GM13976 (cell line): ENCODE measurements at regions not wholly inside any gene's neighbourhood (a gene's known extent, or its start where the extent isn't known, plus 50 kb on each side); places are given as distances from the start of the nearest gene placed in this dataset.
"Not testable (repeated sequence)": the region's sequence is repeated elsewhere in the genome, so short reads cannot be mapped to it uniquely, and the experiment has no call there.

ENCODE experiments used
- DNase-seq: peaks from one replicate; pipeline ENCODE4 v3.0.0; 2012; ENCODE audit warnings: low spot score
- CTCF ChIP-seq: IDR thresholded peaks from 2 replicates; pipeline ENCODE4 v1.5.1; 2012; ENCODE audit warnings: borderline replicate concordance, mild to moderate bottlenecking; ENCODE audit not compliant: insufficient read depth; ENCODE audit errors: extremely low read depth, missing control alignments, control extremely low read depth
- in situ Hi-C: fragments of 300-500 bp; cut with MboI; formaldehyde crosslinking; loops from one replicate; pipeline ENCODE4 v1.12.0; 2022; ENCODE audit warnings: low sequenced_read_pairs, mixed read lengths, inconsistent platforms; ENCODE audit not compliant: unreplicated experiment

GRCh38 chr7:121610243-121610642 lies 214.1 kb upstream of the FAM3C start:
- no peak for TF ChIP-seq CTCF
- DNase-seq = no peak
- in situ Hi-C loops = no loop called here

GRCh38 chr7:121609208-121609607 lies 213.1 kb upstream of the FAM3C start:
- TF ChIP-seq CTCF = no peak
- in situ Hi-C loops = no loop called here

GRCh38 chr7:121608785-121609184 lies 212.7 kb upstream of the FAM3C start:
- no peak for TF ChIP-seq CTCF
- no peak for DNase-seq
- in situ Hi-C loops = no loop called here

More at GRCh38 chr7:121609208-121609607, 213.1 kb upstream of the FAM3C start:
- DNase-seq = no peak

GRCh38 chr7:121608183-121608582 lies 212.1 kb upstream of the FAM3C start:
- DNase-seq, in situ Hi-C loops: not testable (repeated sequence)

GRCh38 chr7:121605317-121605680 lies 209.2 kb upstream of the FAM3C start:
- no peak for DNase-seq
- in situ Hi-C loops = no loop called here

GRCh38 chr7:121604627-121605316 lies 208.7 kb upstream of the FAM3C start:
- DNase-seq = no peak
- in situ Hi-C loops = no loop called here
- no peak for TF ChIP-seq CTCF

More at GRCh38 chr7:121605317-121605680, 209.2 kb upstream of the FAM3C start:
- no peak for TF ChIP-seq CTCF

- no peak for TF ChIP-seq CTCF
- DNase-seq = no peak
- in situ Hi-C loops = no loop called here
These were observed 207.8 kb upstream of the FAM3C start for GRCh38 chr7:121603886-121604285.
